Fibroblast of skin of right quadriceps (primary cell): ENCODE measurements at regions not wholly inside any gene's neighbourhood (a gene's known extent, or its start where the extent isn't known, plus 50 kb on each side); places are given as distances from the start of the nearest gene placed in this dataset.

Experiments used
- DNase-seq: peaks from one replicate; pipeline ENCODE4 v3.0.0-alpha.2; 2013

DNA sequence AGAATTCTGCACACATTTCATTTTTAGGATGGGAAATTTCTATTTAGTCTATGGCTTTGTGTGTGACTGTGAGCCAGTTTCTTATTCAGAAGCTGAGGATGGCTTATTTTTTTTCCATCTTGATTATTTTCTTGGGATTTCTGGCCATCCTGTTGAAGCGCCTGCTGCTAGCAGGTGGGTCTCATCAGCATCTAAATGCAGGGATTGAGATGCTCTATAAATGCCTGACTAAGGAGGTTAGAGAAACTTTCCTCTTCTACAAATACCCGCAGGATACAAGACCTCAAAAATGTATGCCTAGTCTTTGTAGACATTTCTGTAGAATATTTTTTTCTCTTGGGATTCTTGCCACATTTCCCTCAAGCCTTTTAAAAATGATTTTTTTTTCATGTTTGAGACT is 138.0 kb upstream of the CCN2 start:
- no peak for DNase-seq

DNA sequence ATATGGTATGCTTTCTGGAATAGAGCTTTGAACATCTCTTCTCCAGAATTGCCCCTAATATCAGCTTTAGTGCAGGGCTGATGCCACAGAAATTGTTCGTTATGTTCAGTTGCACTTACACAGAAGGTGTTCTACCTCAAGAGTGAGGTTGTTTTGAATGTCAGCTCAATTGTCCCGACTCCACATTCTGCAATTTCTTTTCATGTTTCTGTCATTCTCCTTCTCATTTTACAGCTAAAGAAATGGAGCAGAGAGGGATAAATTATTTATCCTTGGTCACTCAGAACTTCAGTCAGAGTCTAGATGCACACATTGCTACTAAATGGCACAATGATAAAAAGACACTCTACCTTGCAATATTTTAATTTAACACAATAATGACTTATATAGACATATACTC is 137.0 kb upstream of the CCN2 start:
- no peak for DNase-seq

DNA sequence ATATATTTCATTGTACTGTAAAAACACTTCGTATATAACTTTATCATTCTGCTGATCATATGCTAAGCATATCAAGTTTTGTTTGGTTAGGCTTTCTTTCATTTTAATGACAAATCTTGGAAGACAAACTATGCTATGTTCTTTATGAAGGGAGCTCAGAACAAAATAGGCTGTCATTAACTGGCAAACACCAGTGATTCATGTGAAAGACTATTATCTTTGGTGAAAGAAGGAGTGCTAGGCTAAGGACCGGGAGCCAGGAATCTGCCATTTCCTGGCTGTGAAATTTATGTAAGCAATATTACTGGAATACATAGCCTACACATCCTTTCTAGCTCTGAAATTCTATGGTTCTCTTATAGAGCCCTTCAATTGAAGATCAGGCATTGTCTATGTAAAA is 136.2 kb upstream of the CCN2 start:
- peak; percentile 86 for DNase-seq

DNA sequence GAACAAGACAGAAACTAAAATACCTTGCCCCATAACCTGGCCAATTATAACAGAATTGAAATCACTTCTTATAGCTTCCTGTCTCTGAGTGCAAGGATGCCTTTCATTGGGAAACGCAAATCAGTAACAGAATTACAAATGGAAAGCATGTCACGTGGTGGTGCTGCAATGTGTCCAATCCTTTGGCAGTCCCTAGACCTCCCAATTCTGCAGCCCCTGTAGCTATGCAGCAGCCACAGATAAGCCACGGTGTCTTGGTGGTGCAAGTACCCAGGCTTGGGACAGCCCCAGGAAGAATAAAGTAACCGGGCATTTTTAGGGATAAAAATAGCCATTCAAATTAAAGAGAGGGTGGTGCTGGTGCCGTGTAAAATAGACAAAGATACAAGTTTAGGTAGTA is 134.6 kb upstream of the CCN2 start:
- no peak for DNase-seq

DNA sequence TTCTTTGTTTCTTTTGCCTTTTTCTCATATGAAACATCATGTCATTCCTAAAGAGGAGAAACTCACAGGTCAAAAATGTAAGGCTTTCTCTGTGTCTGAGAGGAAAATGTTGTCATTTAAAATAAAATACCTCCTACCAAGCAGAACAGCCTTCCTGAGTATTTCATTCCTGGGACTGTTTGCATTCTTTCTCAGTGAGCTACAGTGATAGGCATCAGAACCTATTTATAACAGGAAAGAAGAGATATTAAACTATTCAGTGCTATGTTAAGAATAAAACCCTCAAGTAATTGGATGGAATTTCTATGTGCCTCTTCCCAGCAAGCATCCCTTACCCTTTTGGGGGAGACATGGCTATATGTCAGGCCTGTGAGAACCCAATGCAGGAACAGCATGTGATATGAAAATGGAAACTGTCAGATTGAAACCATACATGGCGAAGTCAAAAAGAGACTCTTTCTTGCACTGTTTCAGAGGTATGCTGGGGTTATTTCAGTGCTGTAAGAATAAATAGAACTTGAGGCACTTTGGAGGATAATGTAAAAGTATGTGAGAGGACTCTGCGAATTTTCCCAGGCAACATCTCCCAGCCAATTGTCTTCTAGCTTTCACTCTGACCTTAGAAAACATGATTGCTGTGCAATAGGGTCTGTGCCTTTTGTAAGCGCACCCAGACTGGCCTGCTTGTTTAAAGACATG is 133.8 kb upstream of the CCN2 start:
- peak; percentile 99 for DNase-seq

DNA sequence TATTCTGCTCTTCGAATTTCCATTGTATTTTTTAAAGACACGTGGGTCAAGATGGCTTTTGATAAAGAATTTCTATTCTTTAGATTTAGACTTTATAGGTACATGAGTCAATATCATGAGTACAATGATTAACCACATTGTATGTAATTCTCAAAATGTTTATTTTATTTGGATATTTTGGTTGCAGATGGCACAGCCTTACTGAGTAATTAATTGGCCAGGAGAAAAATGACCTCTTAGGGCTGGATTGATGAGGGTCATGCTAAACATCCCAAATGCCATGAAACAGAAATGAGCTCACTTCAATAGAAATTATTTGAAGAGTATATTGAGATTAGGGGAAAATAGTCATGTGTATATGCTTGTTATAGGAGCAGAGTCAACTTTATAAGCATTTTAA is 131.2 kb upstream of the CCN2 start:
- DNase-seq, result no peak

DNA sequence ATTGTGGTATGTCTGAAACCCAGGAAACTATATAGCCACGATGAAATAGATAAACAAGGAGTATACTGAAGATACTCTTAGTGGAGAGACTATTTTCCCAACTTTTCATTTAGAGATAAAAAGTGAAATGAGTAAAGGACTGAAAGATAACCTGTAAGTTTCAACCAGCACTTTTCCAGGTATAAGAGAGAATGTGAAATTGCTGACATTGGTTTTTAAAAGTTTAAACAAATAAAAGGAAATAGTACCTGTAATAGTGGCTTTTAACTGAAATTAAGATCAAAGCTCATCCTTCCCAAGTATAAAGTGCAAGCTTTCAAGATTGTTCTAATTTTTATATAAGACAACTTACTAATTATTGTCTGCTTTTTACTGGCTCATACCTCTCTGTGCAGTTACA is 130.2 kb upstream of the CCN2 start:
- DNase-seq, result no peak

DNA sequence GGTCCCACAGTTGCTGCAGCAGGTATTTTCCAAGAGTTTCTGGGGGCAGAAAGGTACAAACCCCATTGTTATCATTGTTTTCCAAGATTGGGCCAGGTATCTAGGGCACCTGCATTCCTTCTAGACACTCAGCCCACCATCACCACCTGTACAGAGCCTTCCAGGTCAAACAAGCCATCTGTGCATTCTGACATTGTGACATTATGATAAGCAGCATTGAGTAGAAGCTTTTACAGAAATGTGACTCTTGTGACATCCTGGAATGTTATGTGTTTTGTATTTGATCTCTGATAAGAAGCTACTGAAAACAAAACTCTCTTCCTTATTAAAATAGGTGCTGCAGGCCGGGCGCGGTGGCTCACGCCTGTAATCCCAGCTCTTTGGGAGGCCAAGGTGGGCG is 128.1 kb upstream of the CCN2 start:
- no peak for DNase-seq

DNA sequence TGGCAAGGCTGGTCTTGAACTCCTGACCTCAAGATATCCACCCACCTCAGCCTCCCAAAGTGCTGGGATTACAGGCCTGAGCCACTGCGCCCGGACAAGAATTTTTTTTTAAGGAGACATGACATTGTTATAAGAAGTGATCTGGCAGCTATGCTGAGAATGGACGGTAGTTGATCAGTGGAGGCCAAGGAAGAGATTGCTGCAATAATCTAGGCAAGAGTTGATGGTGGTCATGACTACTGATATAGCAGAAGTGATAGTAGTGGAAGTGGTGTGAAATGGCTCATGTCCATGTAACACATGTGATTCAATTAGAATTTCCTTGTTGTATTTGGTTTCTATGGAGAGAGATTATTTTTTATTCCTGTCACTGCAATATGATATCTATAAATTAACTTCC is 125.3 kb upstream of the CCN2 start:
- no peak for DNase-seq

DNA sequence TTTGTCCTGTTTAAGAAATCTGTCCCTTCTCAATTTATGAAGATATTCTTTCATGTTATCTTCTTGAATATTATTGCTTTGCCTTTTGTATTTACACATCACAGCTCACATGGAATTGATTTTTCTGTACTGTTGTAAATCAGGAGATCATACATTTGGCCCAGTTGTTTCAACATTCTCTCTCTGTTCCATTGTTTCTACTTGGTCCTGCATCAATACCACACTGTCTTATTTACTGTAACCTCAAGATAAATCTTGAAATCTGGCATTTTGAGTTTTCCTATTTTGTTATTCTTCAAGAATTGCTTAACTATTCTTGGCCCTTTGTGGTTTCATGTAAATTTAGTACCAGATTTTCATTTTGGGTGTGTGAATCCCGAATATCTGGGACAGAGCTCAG is 121.7 kb upstream of the CCN2 start:
- no peak for DNase-seq

DNA sequence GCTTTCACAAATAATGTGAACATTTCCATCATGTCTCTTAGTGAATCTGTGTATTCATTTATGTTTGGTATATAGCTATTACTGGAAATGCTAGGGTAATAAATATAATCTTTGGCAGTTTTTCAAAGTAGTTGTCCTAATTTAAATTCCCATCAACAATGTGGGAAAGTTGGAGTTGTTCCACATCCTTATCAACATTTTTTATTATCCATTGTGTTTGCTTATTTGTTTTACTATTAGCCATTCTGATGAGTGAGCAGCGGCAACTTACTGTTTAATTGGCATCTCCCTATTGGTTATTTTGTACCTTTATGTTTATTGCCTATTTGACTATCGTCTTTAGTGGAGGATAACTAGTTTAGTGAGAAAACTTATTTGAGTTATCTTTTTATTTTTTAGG is 121.1 kb upstream of the CCN2 start:
- DNase-seq, result no peak

DNA sequence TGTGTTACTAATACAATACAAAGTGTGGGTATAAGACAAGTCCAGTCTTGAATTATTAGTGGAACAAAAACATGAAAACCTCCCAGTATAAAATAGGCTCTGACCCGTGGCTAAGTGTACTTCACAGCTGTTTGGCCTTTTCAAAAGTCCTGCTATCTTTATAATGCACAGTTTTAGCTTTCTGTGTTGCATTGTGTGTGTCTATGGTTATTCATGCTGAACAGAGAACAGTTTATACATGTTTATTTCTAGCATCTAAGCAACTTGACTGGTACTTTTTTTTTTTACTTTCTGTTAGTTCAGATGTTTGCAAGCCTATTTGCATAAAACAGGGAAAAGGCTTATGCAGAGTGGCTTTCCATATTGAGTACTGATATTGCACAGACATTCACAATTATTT is 119.2 kb upstream of the CCN2 start:
- no peak for DNase-seq

DNA sequence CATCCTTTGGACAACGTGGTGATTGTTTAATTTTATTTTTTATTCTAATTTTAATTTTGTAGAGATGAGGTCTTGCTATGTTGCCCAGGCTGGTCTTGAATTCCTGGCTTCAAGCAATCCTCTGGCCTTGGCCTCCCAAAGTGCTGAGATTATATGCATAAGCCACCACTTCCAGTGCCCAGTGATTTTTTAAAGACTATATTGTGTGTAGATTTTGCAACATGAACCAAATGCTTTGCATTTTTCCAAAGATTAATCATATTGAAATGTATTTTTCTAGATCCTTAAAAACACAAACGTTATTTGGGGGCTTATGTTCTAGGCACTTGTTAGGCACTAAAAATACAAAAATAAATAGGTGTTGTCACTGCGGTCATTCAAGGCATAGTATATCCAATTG is 117.6 kb upstream of the CCN2 start:
- DNase-seq, result no peak

DNA sequence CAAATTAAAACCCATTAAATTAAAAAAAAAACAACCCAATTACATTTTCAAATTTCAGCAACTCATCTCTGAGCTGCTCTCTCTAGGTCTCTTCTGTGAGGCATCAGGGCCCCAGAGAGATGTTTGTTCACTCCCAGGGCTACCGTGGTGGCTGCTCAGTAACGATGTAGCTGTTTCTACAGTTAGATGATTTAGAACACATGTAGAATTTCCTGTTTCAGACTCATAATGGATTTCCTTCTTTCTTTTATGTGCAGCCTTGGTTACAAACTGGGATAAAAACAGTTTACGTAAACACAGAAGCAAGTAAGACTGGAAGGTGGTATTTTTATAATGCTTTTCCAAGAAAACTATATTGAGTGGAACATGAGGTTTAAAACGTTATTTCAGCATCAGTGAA is 116.1 kb upstream of the CCN2 start:
- DNase-seq, result peak; percentile 77

DNA sequence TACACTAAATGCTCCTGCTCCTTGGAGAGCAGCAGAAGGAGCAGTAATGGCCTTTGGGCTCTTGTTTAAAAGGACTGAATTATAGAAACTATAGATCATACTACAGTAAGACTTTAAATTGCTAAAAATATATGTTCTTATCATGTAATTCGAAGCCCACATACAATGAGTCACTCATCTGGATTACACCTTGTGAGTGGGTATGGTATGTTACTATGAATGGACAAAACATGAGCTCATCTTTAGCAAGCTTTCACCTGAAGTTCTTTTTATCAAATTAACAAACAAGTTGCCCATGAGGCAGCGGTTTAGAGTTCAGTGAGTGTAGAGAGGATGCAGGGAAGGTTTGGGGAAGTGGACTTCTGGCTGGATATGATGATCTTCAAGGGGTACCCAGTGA is 114.4 kb upstream of the CCN2 start:
- no peak for DNase-seq

DNA sequence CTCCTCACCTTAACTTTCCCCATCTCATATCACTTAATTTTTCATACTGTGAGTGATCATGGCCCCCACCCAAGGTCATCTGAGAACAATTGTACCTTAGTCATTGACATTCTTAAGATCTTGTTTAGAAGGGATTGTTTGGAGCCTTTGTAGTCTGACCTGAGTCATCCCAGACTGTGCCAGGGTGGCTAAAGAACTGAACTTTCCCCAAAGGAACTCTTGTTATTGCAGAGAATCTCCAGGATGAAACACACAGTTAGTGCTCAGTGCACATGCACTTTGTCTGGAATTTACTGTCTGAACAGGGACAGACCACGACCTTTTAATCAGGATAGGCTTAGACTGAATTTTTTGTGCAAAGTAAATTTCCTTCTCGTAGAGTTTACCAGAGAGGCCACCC is 112.6 kb upstream of the CCN2 start:
- DNase-seq, result peak; percentile 72

DNA sequence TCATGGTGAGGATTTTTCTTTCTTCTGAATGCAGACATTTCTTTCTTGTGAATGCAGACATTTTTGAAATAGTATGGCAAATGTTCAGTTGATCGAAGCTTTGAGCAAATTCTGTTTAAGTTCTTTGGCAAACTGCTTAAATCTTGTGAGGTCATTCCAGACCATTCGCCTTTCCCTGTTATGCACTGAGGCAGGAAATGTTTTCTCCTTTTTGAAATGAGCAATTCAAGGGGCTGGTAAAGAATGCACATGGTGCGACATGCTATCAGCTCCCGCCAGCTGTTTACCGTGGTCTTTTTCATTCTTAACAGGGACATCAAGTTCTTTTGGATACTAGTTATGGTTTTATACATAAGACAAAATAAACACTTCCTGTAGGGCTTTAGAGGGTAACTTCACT is 112.0 kb upstream of the CCN2 start:
- peak; percentile 68 for DNase-seq

DNA sequence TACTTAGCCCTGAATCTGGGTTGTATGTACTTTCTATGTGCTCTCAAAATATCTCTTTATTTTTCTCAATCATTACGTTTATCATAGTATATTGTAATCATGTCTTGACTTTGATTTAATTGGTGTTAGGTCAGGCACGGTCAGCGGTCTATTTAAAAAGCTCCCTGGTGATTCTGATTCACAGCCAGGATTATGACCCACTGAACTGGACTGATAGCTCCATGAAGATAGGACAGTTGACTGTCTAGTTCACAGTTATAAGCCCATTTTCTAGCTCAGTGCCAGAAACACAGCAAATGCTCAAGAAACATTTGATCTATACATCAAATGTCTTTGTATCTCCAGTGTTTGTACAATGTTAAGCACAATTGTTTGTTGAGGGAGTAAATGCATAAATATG is 111.5 kb upstream of the CCN2 start:
- DNase-seq, result no peak

DNA sequence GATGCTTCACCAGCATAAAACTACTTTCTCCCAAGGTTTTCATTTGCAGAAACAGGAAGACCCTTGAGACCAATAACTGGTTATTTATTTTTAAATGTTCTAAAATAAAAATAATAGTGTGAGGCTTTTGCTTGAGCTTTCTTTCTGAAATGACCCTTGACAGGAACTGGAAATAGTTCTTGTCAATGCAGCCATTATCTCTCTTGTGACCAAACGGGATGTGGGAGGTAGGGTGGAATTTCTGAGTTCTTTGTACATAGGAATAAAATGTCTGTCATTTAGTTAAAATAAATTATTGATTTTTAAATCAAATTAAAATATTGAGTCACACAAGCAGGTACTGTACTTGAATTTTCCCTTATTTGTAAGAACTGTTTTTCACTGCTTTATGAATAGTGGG is 110.2 kb upstream of the CCN2 start:
- DNase-seq, result no peak

DNA sequence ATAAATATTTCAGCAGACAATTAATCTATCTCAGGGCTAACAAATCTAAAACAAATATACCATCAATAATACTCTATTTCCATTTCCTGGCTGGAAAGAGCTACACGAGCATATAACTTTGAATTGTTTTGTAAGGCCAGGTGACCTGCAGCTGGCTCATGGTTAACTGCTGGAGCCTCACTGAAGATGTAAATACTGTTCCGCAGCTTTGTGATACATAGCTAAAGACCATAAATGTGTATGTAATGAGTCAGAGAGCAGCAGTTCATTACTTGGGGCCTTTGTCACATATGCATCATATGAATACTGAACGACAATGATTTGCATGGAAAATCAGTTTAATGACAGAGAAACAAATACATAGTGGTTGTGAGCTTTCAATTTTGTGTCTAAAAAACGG is 109.4 kb upstream of the CCN2 start:
- peak; percentile 89 for DNase-seq

DNA sequence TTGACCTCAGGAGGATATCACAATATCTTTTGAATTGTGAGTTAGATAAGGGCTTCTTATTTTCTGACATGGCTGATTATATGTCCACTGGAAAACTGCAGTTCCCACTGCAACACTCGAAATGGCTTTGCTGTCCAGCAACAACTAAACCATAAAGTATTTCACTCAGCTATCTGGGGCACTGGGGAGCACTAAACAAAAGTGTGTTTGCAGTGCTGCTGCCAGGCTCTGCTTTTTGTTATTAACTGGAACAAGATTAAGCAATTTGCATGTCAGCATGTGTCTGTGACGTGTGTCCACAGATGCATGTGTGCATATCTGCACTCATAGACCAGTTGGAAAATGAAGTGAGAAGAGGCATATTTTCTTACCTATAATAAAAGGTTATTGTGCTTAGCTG is 107.8 kb upstream of the CCN2 start:
- no peak for DNase-seq

DNA sequence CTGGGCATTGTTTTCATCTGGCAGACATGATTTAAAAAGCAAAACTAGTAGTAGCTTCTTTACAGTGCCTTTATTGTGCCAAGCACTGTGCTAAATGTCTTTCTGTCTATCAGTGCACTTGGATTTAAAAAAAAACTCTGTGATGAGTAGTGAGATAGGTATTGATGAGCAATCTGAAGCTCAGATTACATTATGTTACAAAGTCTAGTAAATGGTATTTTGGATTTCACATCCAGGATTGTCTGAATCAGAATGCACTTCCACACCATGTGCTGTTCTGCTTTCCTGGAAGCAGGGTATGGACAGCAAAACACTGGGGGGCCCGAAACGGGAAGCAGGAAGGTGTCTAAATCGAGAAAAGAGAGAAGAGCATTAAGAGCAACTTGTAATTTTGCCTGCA is 103.4 kb upstream of the CCN2 start:
- DNase-seq, result peak; percentile 76

DNA sequence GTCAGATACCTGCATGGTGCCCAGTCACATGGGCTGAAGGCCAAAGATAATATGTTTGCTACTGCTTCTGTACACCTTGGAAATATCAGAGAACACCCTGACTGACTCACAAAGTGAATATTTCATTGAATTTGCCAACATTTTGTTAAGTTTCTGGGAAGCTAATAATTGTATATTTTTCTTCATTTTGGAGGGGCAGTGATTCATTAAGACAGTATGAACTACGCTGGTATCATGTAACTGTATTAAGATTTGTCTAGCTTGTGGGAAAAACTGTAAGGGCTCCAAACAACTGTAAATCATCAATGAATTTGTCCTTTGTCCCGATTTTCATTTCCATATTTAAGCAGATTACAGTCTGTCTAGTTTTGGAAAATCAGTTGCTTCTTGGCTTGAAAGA is 102.3 kb upstream of the CCN2 start:
- DNase-seq, result peak; percentile 74

DNA sequence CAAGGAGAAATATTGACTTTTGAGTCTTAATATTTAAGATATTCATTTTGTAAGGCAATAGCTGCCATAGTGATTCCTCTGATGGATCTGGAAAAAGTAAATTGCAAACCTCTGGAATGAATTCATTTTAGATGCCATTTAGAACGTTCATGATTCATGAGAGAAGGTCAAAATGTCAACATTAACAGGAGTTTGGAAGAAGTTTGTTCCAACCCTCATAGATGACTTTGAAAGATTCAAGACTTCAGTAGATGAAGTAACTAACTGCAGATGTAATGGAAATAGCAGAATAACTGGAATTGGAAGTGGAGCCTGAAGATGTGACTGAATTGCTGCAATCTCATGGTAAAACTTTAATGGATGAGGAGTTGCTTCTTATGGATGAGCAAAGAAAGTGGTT is 100.9 kb upstream of the CCN2 start:
- DNase-seq, result peak; percentile 38

DNA sequence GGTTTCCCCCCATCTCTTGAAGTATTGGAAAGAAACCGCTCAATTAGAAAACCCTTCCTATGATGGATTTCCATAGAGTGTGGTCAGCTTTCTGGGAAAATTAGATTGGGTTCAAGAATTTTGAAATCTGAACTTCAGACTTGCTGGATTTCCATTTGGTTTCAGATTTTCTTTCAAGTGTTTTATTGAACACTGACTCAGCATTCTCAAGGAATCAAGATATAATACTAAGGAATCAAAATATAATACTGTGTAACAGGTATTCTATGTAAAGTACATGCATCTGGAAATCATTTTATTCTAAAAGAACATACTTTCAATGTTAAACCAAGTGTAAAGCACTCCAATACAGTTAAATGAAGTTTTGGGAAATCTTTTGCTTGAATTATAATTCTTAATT is 94.7 kb upstream of the CCN2 start:
- DNase-seq, result no peak

DNA sequence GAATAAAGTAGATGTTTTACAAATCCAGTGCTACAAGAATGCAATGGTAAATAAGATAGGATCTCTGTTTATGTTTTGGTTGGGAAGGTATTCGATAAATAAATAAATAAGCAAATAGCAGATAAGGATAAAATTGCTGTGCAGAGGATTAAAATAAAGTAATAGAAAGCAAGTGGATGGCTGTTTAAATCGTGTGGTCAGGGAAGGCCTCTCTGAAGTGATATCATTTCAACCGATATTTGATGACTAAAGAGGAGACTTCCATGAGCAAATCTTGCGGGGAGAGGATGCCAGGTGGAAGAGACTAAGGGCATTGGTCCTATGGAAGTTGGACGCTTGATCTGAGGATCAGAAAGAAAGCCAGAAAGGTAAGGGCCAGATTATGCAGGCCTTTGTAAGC is 92.0 kb upstream of the CCN2 start:
- no peak for DNase-seq
